Cardiac fibroblast (primary cell): ENCODE measurements at regions not wholly inside any gene's neighbourhood (a gene's known extent, or its start where the extent isn't known, plus 50 kb on each side); places are given as distances from the start of the nearest gene placed in this dataset.

ENCODE experiments used
- DNase-seq, 2 donors: peaks; one replicate each; pipeline versions ENCODE4 v3.0.0 to v3.0.0-alpha.2; 2010; ENCODE audit warnings: low read depth in 2 of 2
- H3K4me3 ChIP-seq, 2 donors: replicated peaks in 1 of 2; 1 replicate in 1 of 2; 2 replicates in 1 of 2; pipeline ENCODE4 v1.5.1; 2011; ENCODE audit warnings: low read depth in 2 of 2, low read length in 2 of 2, mild to moderate bottlenecking in 2 of 2, moderate library complexity in 1 of 2
- TF ChIP-seq, protein P1 (sequence below): IDR thresholded peaks from one replicate; pipeline ENCODE4 v1.5.1; 2011; ENCODE audit warnings: low read depth, mild to moderate bottlenecking, low read length, inconsistent platforms

DNA sequence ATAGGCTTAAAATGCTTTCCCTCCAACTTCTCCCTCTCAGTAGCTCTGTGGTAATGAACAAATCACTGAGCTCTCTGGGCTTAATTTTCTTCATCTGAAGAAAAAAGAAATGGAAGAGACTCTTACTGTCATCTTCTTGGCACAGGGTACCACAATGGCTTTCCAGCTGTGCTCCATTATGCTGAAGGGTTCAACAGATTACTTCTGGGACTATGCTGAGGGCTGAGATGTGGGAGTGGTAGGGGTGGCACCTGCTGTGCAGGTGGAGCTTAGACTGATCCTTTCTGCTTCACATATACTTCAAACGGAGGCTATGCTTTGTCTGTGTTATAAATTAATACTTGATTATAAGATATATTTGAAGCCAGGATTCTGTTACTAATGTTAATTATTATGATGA is 840.2 kb upstream of the C9orf72 start:
- DNase-seq, result no peak
- TF ChIP-seq, protein P1, sequence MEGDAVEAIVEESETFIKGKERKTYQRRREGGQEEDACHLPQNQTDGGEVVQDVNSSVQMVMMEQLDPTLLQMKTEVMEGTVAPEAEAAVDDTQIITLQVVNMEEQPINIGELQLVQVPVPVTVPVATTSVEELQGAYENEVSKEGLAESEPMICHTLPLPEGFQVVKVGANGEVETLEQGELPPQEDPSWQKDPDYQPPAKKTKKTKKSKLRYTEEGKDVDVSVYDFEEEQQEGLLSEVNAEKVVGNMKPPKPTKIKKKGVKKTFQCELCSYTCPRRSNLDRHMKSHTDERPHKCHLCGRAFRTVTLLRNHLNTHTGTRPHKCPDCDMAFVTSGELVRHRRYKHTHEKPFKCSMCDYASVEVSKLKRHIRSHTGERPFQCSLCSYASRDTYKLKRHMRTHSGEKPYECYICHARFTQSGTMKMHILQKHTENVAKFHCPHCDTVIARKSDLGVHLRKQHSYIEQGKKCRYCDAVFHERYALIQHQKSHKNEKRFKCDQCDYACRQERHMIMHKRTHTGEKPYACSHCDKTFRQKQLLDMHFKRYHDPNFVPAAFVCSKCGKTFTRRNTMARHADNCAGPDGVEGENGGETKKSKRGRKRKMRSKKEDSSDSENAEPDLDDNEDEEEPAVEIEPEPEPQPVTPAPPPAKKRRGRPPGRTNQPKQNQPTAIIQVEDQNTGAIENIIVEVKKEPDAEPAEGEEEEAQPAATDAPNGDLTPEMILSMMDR, result no peak
- H3K4me3 ChIP-seq, result no peak overlapping the region

DNA sequence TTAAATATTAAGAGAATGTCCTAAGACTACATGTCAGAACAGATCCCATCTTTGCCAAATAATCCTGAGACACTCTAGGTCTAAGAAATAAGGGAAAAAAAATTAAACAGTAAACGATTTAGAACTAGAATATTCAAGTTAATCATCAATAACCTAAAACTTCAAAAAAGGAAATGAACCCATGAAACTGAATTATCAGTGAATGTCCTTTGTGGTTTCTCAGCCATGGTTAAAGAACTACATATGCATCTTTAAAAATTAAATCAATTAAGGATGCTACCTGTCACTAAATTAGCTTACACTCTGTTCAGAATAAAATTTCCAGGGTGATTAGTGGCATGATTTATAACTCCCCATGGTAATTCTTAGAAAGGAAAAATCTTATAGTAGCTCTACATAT is 850.0 kb upstream of the C9orf72 start:
- no peak for DNase-seq
- TF ChIP-seq, protein P1, result no peak
- no peak overlapping the region for H3K4me3 ChIP-seq

DNA sequence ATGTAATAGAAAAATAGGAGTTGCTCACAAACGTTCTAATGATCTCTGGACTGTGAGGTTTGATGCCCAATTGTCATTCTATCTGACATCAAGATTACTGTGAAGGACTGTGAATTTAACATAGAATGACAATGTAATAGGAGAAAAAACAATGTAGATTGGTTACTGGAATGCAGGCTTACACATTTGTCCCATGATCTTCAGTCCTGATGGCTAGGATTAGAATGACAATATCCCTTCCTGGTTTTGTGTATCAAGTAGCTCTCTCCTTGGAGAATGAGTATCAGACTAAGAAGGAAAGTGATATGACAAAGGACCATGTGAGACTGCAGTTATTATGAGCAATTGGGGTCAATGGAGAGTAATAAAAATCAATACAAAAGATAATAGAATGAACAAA is 862.2 kb upstream of the C9orf72 start:
- H3K4me3 ChIP-seq, result no peak overlapping the region
- TF ChIP-seq, protein P1, result no peak
- no peak for DNase-seq

DNA sequence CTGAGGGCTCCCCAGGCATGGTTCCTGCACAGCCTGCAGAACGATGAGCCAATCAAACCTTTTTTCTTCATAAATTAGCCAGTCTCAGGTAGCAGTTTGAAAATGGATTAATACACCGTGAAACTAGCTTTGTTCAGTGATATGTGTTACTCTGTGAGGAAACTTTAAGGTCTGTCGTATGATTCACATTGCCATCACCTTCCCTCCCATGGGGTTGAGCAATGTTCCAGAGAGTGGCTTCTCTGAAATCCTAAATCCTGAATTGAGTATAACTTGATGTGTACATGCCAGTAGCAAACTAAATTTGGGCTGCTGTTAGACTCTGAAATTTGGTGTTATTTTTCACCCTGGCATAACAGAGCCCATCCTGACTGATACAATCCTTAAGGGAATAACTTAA is 866.4 kb upstream of the C9orf72 start:
- no peak for DNase-seq
- no peak overlapping the region for H3K4me3 ChIP-seq
- TF ChIP-seq, protein P1, result no peak

DNA sequence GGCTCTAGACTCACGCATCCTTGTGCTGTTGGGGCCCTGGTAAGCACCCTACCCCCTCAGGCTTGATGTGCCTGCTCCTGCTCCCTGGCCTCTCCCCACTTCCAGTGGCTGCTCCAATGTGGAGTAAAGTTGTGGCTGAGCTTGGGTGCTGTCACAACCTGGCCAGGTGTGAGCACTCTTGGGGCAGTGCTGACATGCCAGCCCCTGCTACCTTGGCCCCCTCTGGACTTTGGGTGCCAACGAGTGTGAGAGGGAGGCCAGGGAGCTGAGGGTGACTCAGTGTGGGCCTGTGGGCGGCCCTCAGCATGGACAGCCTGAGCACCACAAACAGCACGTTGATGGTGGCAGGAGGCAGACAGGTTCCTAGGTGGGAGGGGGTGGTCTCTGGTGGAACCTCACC is 870.2 kb upstream of the C9orf72 start:
- TF ChIP-seq, protein P1, result no peak
- DNase-seq, result no peak
- H3K4me3 ChIP-seq, result no peak overlapping the region

DNA sequence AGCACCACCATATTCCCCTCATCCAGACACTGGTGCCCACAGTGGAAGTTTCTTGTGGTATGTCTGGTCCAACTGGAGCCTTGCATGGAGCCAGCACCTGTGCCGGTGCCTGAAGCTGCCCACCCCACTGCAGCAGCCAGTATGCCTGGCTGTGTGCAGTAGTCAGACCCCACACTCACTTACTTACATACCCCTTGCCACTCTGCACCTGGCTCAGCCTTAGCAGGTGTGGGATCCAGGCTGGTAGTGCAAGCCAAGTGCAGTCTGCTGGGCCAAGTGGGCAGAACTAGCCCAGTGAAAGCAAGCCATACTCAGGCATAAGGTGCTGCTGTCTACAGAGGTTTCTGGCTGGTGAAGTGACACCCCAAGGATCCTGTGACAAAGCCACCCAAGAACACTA is 871.4 kb upstream of the C9orf72 start:
- TF ChIP-seq, protein P1, result no peak
- no peak overlapping the region for H3K4me3 ChIP-seq

DNA sequence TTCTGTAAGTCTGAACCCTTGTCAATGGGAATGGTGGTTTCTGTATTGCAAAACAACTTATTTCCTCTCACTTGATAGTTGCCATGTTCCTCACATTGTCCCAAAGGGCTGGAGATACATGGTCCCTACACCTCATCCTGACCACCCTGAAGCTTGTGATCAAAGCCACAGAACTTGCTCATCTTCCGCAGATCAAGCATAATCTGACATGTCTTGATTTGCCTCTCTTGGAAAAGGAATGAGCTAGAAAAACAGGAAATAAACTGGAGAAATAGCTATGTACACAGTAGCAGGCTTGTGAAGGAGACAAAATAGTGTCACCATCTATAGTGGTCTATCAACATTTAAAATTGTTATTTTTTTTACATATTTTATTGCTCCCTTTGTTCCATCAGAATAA is 871.9 kb upstream of the C9orf72 start:
- H3K4me3 ChIP-seq, result no peak overlapping the region
- DNase-seq, result no peak
- TF ChIP-seq, protein P1, result no peak

More for the DNA sequence above, 871.4 kb upstream of the C9orf72 start:
- DNase-seq, result no peak
